AG08395 (cell line): ENCODE measurements at regions not wholly inside any gene's neighbourhood (a gene's known extent, or its start where the extent isn't known, plus 50 kb on each side); places are given as distances from the start of the nearest gene placed in this dataset.
"Not testable (repeated sequence)": the region's sequence is repeated elsewhere in the genome, so short reads cannot be mapped to it uniquely, and the experiment has no call there.

Experiments
- DNase-seq: peaks from one replicate; pipeline ENCODE4 v3.0.0; 2012; ENCODE audit warnings: mixed read lengths, low spot score

DNA sequence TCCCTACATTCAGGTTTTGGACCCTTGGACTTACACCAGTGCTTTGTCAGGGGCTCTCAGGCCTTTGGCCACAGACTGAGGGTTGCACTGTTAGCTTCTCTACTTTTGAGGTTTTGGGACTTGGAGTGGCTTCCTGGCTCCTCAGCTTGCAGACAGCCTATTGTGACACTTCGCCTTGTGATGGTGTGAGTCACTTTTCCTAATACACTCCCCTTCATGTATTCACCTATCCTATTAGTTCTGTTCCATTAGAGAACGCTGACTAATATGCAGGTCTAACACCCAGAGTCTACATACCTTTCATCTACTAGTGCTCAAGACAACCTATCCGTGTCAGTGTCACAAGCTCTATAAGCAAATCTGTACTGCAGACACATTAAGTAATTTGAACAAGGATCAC lies 605.3 kb downstream of the KCNT2 start:
- DNase-seq, result no peak

DNA sequence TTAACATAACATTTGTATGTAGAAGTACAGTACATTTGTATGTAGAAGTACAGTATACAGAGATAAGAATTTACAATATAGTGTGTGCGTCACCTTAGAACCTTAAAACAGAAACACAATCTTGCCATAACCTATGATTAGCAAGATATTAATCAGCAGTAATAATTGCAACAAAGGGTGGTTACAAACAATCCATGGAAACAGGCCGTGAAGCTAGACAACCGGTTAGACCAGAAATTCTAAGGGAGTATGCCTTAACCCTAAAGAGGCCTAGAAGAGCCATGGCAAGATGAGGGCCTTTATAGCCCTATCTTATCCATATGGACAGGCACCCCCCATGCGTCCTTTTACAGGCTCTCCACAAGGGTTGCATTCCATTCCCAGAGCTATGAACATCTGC lies 605.9 kb downstream of the KCNT2 start:
- DNase-seq, result not testable (repeated sequence)

DNA sequence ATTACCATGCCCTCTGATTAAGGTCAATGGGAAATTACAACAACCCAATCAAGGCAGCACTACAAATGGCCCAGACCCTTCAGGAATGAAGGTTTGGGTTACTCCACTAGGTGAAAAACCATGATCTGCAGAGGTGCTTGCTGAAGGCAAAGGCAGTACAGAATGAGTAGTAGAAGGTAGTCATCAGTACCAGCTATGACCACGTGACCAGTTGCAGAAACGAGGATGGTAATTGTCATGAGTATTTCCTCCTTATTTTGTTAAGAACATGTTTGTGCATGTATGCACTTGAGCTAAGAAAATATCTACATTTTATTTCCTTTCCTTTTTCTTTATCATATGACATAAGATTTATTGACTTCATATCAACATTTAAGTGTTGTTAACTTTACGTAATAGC lies 607.1 kb downstream of the KCNT2 start:
- DNase-seq, result no peak

- no peak for DNase-seq
Measured at GRCh38 chr1:195999022-195999421, 609.2 kb downstream of the KCNT2 start.

- no peak for DNase-seq
Measured at GRCh38 chr1:195981448-195982139, 626.6 kb downstream of the KCNT2 start.

DNA sequence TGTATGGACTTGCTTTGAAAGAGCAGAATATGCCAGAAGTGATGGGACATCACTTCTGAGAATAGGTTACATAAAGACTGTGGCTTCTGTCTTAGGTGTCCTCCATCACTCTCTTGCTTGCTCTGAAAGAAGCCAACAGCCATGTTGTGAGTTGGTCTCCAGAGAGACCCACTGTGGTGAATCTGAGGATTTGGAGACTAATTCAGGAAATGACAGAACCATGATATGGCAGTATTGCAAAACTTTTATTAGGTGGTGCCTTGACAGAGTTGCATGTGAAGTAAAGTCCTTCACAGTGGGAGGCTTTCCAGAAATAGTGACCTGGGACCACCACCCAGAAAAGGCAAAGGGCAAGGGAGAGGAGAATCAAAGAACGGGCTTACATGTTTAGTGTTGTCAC lies 628.6 kb downstream of the KCNT2 start:
- DNase-seq, result no peak

DNA sequence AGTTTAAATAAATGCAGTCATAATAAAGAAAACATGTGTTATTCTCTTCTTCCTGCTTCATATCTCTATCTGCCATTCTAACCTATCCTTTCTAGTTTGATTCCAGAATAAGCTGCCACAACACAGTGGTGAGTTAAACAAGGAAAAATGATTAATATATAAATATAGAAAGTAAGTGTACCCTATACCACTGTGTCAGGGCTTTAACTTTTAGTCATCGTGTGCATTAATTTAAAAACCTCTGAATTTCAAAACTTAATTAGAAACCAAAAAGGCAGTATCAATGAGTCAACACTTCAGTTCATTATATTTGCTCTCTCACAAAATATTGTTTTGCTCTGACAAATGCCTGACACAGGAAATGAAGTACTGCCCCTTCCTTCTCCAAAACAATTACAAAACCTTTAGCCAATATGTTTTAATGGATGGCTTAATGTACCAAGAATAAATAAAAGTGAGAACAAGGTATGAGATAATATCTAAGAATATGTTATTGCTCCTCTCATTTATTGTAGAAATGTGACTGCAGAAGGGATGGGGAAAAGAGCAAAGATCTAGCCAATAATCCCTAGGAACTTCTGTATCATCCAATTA lies 634.8 kb downstream of the KCNT2 start:
- DNase-seq, result no peak

DNA sequence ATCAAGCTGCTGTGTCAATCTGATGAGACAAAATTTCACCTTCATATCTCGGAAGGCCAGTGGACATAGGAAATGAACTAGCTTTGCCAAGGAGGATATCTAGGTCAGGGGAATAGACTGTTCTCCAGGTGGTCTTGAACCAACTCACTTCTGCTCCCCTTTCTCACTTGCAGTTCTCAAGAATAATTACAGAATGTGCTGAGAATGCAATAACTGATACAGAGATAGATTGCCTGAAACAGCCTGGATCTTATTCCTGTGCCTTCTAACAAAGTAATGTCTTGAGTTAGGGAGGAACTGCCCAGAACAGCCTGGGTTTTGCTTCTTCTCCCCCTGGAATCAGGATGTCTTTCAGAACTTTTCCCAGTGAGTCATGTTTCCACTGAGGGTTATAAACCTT lies 636.7 kb downstream of the KCNT2 start:
- no peak for DNase-seq

DNA sequence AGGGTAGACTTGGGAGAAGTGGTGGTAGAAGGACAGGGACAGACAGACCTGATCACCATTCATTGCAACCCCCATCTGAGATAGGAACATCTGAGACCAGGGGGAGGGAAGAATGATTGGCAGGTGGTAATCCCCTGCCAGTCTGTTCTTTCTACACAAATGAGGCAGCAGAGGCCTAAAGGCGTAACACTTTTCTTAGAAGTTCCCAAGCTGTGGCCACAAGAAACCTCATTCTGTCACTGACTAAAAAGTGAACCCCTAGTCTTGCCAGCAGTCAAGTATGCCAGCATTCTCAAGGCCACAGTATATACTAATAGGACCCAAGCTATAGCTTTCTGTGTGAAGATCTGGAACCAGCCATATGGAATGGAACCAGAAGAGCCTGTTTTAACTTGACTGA lies 638.0 kb downstream of the KCNT2 start:
- no peak for DNase-seq

DNA sequence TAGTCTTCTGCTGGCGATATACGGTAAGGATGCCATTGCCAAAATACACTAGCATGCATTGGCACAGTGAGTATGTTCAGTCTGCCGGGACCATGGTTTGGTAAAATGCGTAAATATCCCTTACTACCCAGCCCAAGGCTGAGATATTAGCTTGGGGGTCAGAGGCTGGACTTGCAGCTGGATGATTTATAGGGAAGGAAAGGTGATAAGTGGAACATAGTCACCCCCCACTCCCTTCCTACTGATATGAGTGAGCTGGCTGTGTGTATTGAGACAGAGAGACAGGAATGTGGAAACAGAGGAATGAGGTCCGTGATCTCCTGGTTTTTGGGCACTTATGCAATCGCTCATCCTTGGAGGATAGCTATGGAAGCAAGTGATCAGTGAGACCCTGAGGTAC lies 642.8 kb downstream of the KCNT2 start:
- no peak for DNase-seq

GRCh38 chr1:195965036-195965435 lies 643.2 kb downstream of the KCNT2 start:
- no peak for DNase-seq

DNA sequence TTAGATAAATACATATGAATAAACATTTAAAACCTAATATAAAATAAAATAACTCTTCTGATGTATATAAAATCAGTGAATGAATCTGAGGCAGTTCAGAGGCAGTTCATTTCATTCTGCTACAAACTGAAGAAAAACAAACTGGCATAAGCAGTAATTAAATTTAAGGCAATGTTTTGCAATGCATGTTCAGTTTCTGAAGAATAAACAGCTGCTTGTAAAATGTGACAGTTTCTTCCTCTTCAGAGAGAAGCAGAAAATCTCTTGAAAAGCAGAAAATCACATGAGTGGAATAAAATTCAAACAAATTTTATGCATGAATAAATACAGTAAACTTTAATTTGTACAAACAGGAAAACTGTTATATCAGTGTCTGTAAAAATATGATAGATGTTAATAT lies 643.7 kb downstream of the KCNT2 start:
- DNase-seq, result no peak

DNA sequence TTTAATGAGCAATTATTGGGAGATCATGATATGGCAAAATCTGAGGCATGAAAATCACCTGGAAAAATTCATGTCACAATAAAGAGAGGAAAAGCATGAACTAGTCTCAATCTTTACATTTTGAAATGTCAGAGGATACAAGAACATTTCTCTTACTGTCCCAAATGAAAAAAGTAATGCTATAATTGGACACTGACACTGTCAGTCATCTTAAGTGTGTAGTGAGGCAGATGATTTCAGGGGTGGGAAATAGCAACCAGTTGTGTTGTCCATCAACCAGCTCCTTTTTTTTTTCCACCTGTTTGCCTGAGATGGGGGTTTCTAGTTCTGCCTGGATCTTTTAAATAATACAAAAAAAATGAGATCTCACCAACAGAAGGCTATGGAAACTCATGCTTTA lies 646.2 kb downstream of the KCNT2 start:
- DNase-seq, result no peak

DNA sequence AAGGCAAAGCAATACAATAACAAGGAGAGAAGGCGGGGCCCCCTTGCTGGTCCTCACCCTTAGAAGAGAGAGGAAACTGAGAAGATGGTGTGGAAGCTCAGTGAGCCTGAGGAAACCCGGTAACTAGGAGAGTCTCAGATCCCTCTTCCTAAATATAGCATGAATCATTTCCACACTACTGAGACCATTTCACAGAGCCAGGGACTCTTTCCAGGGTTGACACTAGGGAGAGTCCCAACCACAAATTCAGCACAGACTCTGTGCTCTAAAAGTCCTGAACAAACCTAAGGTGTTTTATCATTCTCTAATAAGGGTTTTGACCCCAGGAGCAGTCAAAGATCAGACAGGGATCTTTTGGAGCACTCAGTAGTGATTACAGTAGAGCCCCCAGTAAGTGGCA lies 647.7 kb downstream of the KCNT2 start:
- DNase-seq, result no peak

DNA sequence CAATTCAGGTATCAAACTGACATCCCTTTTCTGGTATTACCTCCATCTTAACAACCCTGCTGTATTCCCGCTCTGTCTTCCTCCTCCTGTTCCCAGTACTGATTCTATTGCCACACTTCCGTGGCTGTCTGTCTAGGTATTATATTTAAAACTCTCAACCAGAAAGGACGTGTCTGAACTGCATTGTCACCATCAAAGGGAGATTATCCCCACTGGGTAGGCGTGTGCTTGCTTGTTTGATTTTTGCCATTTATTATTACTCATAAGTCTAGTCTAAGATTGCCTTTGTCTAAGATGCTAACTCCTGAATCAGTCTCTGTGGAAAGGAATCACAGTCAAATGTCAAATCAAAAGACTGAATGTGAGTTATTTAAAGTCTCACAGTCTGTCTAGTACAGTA lies 650.1 kb downstream of the KCNT2 start:
- DNase-seq, result no peak

DNA sequence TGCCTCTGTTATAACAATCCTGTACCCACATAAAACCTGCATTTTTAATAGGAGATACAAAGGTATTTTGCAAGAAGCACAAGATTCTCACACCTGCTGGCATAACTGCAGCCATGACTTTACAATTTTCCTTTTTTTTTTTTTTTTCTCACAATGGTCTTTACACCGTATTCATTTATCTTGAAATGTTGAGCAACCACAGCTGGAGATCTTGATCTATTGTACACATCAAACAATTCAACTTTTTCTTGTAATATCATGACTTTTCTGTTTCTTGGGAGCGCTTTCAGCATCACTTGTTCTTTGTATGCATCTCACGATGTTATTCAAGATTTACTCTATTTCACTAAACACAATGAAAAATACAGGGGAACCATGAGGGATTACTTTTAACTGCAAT lies 651.4 kb downstream of the KCNT2 start:
- no peak for DNase-seq

- DNase-seq, result no peak
Measured at GRCh38 chr1:195954848-195955247, 653.4 kb downstream of the KCNT2 start.

DNA sequence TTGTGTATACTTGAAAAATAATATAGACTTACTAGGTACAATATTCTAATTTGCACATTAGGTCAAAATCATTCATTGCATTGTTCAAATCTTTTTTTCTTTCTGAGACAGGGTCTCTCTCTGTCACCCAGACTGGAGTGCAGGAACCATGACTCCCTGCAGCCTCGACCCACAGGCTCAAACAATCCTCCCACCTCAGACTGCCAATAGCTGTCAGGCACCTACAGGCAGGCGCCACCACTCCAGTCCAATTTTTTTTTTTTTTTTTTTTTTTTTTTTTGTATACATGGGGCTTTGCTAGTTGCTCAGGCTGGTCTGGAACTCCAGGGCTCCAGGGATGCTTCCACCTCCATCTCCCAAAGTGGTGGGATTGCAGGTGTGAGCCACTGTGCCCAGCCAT lies 656.9 kb downstream of the KCNT2 start:
- no peak for DNase-seq

GRCh38 chr1:195948123-195948895 lies 659.9 kb downstream of the KCNT2 start:
- no peak for DNase-seq

DNA sequence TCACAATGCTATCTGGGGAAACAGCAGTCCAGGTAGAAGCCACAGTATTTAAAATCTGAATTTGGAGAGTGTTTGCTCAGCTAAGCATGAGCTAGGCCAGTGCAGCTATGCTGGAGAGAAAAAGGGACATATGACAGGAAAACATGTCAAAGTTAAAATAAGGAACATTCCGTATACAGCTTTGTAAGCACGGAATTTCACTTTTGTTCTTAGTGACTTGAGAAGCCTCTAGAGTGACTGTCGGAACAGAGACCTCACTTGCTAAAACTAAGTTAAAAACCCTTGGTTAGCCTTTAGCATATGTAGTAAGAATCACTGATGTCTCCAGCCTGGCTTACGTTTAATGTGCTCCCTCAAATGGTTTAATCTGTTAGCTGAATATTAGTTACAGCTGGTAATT lies 661.7 kb downstream of the KCNT2 start:
- DNase-seq, result no peak

- no peak for DNase-seq
Measured at GRCh38 chr1:195941795-195942194, 666.4 kb downstream of the KCNT2 start.

GRCh38 chr1:195941314-195941713 lies 666.9 kb downstream of the KCNT2 start:
- no peak for DNase-seq

GRCh38 chr1:195939844-195940243 lies 668.4 kb downstream of the KCNT2 start:
- DNase-seq, result peak; percentile 3
